B cell (primary cell): ENCODE measurements at regions not wholly inside any gene's neighbourhood (a gene's known extent, or its start where the extent isn't known, plus 50 kb on each side); places are given as distances from the start of the nearest gene placed in this dataset.

Experiments
- ATAC-seq: fragments of 200-7000 bp; cut with Tn5 transposase; one replicate; pipeline ENCODE4 v1.10.0; 2021; ENCODE audit warnings: low read depth, mild to moderate bottlenecking, moderate number of reproducible peaks, moderate library complexity
- CTCF ChIA-PET: fragments of 350-600 bp; sonication (Branson Sonifier 250); formaldehyde crosslinking; loops from one replicate; lab custom pipeline; 2021; ENCODE audit warnings: antibody characterized with exemption, inconsistent platforms; lab: Charles Lee
- POLR2A ChIA-PET: fragments of 350-600 bp; sonication (Branson Sonifier 250); formaldehyde crosslinking; loops from one replicate; lab custom pipeline; 2021; ENCODE audit warnings: antibody characterized with exemption; lab: Charles Lee
- DNase-seq: peaks from one replicate; pipeline ENCODE4 v3.0.0; 2013
- H2AFZ ChIP-seq: 2 replicates; pipeline ENCODE4 v1.6.1; 2012; ENCODE audit warnings: mild to moderate bottlenecking, low read depth, low read length; ENCODE audit not compliant: insufficient read depth, poor library complexity, severe bottlenecking
- H3K27ac ChIP-seq, 2 donors: 1 replicate in 1 of 2; 2 replicates in 1 of 2; pipeline ENCODE4 v1.5.1; 2012 to 2013; ENCODE audit warnings: low read length in 2 of 2, mild to moderate bottlenecking in 2 of 2, moderate library complexity in 1 of 2
- H3K27me3 ChIP-seq, 4 experiments: fragments of 200-600 bp in 1 of 4; sonication (generic) in 1 of 4; replicated peaks in 1 of 4; 1 replicate in 2 of 4; 2 replicates in 2 of 4; pipeline versions ENCODE4 v1.6.1 to v1.7.0; 2013 to 2016; ENCODE audit warnings: low read length in 3 of 4, mild to moderate bottlenecking in 2 of 4, mixed read lengths in 1 of 4, moderate library complexity in 1 of 4; ENCODE audit not compliant: insufficient read depth in 4 of 4, control insufficient read depth in 3 of 4; ENCODE audit errors: control extremely low read depth in 1 of 4
- H3K36me3 ChIP-seq, 2 experiments: replicated peaks in 1 of 2; 1 replicate in 1 of 2; 2 replicates in 1 of 2; pipeline versions ENCODE4 v1.6.1 to v1.7.1; 2013; ENCODE audit warnings: low read length in 1 of 2; ENCODE audit not compliant: insufficient read depth in 2 of 2, control insufficient read depth in 1 of 2; ENCODE audit errors: control extremely low read depth in 1 of 2, extremely low read depth in 1 of 2
- H3K4me1 ChIP-seq, 2 donors: fragments of 200-600 bp in 1 of 2; sonication (generic) in 1 of 2; 1 replicate in 1 of 2; 2 replicates in 1 of 2; pipeline versions ENCODE4 v1.5.1 to v1.6.1; 2013 to 2017; ENCODE audit warnings: low read length in 2 of 2; ENCODE audit not compliant: control insufficient read depth in 2 of 2, insufficient read depth in 2 of 2
- H3K4me2 ChIP-seq: replicated peaks from 2 replicates; pipeline ENCODE3; 2012; ENCODE audit warnings: mild to moderate bottlenecking, low read depth, low read length; ENCODE audit not compliant: poor library complexity, severe bottlenecking
- H3K4me3 ChIP-seq, 5 experiments: fragments of 200-600 bp in 1 of 5; sonication (generic) in 1 of 5; 1 replicate in 3 of 5; 2 replicates in 2 of 5; pipeline versions ENCODE4 v1.5.1 to v1.7.0; 2011 to 2016; ENCODE audit warnings: low read length in 4 of 5, mild to moderate bottlenecking in 4 of 5, low read depth in 2 of 5, control low read depth in 1 of 5, moderate library complexity in 1 of 5; ENCODE audit not compliant: insufficient read depth in 1 of 5; ENCODE audit errors: control extremely low read depth in 1 of 5, extremely low read depth in 1 of 5
- H3K79me2 ChIP-seq: fragments of 200-600 bp; sonication (generic); one replicate; pipeline ENCODE4 v1.6.0; 2016; ENCODE audit warnings: low read length; ENCODE audit not compliant: control insufficient read depth, insufficient read depth
- H3K9ac ChIP-seq: fragments of 200-600 bp; sonication (generic); 2 replicates; pipeline ENCODE4 v1.6.1; 2017; ENCODE audit warnings: mild to moderate bottlenecking, low read length, moderate library complexity
- H3K9me3 ChIP-seq, 3 donors: one replicate each; pipeline versions ENCODE4 v1.6.1 to v1.7.1; 2013; ENCODE audit warnings: low read length in 2 of 3; ENCODE audit not compliant: control insufficient read depth in 2 of 3, insufficient read depth in 1 of 3; ENCODE audit errors: control extremely low read depth in 1 of 3
- H4K20me1 ChIP-seq: 2 replicates; pipeline ENCODE4 v1.6.0; 2012; ENCODE audit warnings: mild to moderate bottlenecking, low read length; ENCODE audit not compliant: insufficient read depth, control insufficient read depth, poor library complexity, severe bottlenecking
- H3K27ac Mint-ChIP-seq: one replicate; pipeline ENCODE4 v1.8.0; 2021; ENCODE audit warnings: mixed read lengths
- H3K27me3 Mint-ChIP-seq: one replicate; pipeline ENCODE4 v1.8.0; 2021; ENCODE audit warnings: mixed read lengths
- H3K4me1 Mint-ChIP-seq: one replicate; pipeline ENCODE4 v1.8.0; 2021; ENCODE audit warnings: mixed read lengths
- H3K4me3 Mint-ChIP-seq: one replicate; pipeline ENCODE4 v1.8.0; 2021; ENCODE audit warnings: mixed read lengths
- H3K9me3 Mint-ChIP-seq: one replicate; pipeline ENCODE4 v1.8.0; 2022; ENCODE audit warnings: mixed read lengths; ENCODE audit not compliant: insufficient read depth
- CTCF ChIP-seq: fragments of 200-600 bp; IDR thresholded peaks from one replicate; pipeline ENCODE4 v1.8.0; 2022; ENCODE audit warnings: antibody characterized with exemption, mild to moderate bottlenecking
- EZH2 ChIP-seq: IDR thresholded peaks from 2 replicates; pipeline ENCODE4 v1.6.1; 2012; ENCODE audit warnings: borderline replicate concordance, low read depth, mild to moderate bottlenecking, moderate library complexity, low read length; ENCODE audit not compliant: insufficient read depth, poor library complexity, severe bottlenecking
- WGBS: methylation state at CpG from one replicate; pipeline ENCODE4 v1.1.5; 2013; ENCODE audit warnings: missing lambda C conversion rate; ENCODE audit not compliant: insufficient coverage; 5-methylcytosine and 5-hydroxymethylcytosine counted together
- intact Hi-C: fragments of 100-400 bp; cut with micrococcal nuclease; formaldehyde crosslinking; loops from one replicate; pipeline ENCODE4 v1.10.0; 2022

- Histone ChIP-seq H3K27me3 (no peaks in the 10 kb centered on the region), H3K9ac (no peak overlapping the region), H3K4me1 (no peaks in the 10 kb centered on the region), H4K20me1 (no peaks in the 10 kb centered on the region), H3K9me3 (no peaks in the 10 kb centered on the region), H2AFZ (no peak overlapping the region), H3K4me3 (no peak overlapping the region), H3K4me2 (no peak overlapping the region), H3K36me3 (no peaks in the 10 kb centered on the region), H3K79me2 (no peaks in the 10 kb centered on the region), H3K27ac (no peak overlapping the region)
- POLR2A ChIA-PET = no interaction called here
- no peaks in the 10 kb centered on the region for H3K9me3 Mint-ChIP-seq
- 90% methylated on average over 4 of the region's 5 CpGs for WGBS
- DNase-seq (no peak), ATAC-seq (no peak)
- no peak for TF ChIP-seq CTCF
- no peak for TF ChIP-seq EZH2
- H3K4me3 Mint-ChIP-seq = no peak overlapping the region
- H3K27me3 Mint-ChIP-seq = no peaks in the 10 kb centered on the region
- intact Hi-C loops = no loop called here
- no peak overlapping the region for H3K27ac Mint-ChIP-seq
- CTCF ChIA-PET = no interaction called here
- peaks cover 3% of the 10 kb centered on the region for H3K4me1 Mint-ChIP-seq
Observed at GRCh38 chr5:8134609-8135008, 265.7 kb downstream of the MTRR start.

GRCh38 chr5:8135742-8136141 is 266.8 kb downstream of the MTRR start:
- no peaks in the 10 kb centered on the region for H3K27me3 ChIP-seq
- no peaks in the 10 kb centered on the region for H4K20me1 ChIP-seq
- Mint-ChIP-seq H3K27me3 (no peaks in the 10 kb centered on the region), H3K4me3 (no peak overlapping the region), H3K9me3 (no peaks in the 10 kb centered on the region), H3K27ac (no peak overlapping the region), H3K4me1 (peaks cover 3% of the 10 kb centered on the region)
- H3K4me2 ChIP-seq = no peak overlapping the region
- WGBS = 79% methylated on average over 2 of the region's 4 CpGs
- ATAC-seq (no peak), DNase-seq (no peak)
- H3K27ac ChIP-seq = no peak overlapping the region
- no peaks in the 10 kb centered on the region for H3K36me3 ChIP-seq
- no peak for TF ChIP-seq CTCF
- TF ChIP-seq EZH2 = no peak
- ChIA-PET POLR2A (no interaction called here), CTCF (no interaction called here)
- no peaks in the 10 kb centered on the region for H3K9me3 ChIP-seq
- H3K9ac ChIP-seq = no peak overlapping the region
- H3K4me3 ChIP-seq = no peak overlapping the region
- intact Hi-C loops = no loop called here
- H3K79me2 ChIP-seq = no peaks in the 10 kb centered on the region
- H2AFZ ChIP-seq = no peak overlapping the region
- no peaks in the 10 kb centered on the region for H3K4me1 ChIP-seq
